ENCODE measurements at regions not wholly inside any gene's neighbourhood (a gene's known extent, or its start where the extent isn't known, plus 50 kb on each side); places are given as distances from the start of the nearest gene placed in this dataset.

DNA sequence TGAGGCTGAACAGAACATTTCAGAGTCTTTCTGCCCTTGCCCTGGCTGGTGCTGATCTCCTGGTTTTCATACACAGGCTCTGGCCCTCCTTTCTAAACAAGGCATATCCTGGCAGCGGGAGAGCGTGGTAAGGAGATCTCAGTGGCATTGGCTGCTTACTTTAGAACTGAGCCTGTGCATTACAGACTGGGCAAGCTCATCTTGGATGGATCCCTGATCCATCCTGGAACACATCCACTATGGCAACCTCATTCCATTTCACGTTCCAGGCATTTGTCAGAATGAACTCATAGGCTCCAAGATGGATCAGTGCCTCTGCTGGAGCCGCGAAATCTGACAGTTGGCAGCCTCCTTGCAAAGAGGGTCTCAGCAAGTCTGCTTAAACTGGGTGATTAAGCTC lies 224.5 kb upstream of the PELI2 start:
- H3K27me3 Mint-ChIP-seq = peaks cover 7% of the 10 kb centered on the region
- H3K36me3 Mint-ChIP-seq (ENCODE audit: insufficient read depth) = no peaks in the 10 kb centered on the region
- H3K27ac Mint-ChIP-seq = no peak overlapping the region
- no peak for DNase-seq (ENCODE audit: low spot score, unreplicated experiment)
- no peaks in the 10 kb centered on the region for H3K9me3 Mint-ChIP-seq (ENCODE audit: low read depth)
- no peaks in the 10 kb centered on the region for H3K4me1 Mint-ChIP-seq (ENCODE audit: low read depth)
- H3K4me3 Mint-ChIP-seq (ENCODE audit: low read depth) = no peak overlapping the region
- TF ChIP-seq, protein P1, sequence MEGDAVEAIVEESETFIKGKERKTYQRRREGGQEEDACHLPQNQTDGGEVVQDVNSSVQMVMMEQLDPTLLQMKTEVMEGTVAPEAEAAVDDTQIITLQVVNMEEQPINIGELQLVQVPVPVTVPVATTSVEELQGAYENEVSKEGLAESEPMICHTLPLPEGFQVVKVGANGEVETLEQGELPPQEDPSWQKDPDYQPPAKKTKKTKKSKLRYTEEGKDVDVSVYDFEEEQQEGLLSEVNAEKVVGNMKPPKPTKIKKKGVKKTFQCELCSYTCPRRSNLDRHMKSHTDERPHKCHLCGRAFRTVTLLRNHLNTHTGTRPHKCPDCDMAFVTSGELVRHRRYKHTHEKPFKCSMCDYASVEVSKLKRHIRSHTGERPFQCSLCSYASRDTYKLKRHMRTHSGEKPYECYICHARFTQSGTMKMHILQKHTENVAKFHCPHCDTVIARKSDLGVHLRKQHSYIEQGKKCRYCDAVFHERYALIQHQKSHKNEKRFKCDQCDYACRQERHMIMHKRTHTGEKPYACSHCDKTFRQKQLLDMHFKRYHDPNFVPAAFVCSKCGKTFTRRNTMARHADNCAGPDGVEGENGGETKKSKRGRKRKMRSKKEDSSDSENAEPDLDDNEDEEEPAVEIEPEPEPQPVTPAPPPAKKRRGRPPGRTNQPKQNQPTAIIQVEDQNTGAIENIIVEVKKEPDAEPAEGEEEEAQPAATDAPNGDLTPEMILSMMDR (IDR thresholded peaks at IDR 0.05; ENCODE audit: unreplicated experiment) = no peak

DNA sequence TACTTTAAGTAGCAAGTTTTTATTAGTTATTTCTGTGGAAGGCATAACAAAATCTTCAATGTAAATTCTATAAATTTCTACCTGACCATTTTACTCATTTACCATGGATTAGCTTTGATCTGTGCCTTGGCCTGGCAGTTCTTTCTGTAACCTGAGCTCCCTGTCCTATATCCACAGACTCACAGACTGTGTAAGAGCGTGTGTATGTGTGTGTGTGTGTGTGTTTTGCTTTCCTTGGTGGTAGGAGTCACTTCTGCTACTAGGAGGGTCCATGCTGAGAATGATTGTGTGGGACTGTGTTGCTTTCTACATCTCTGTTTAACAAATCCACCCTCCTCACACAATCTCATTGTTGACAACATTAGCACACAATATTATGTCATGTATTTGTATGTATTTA lies 221.2 kb upstream of the PELI2 start:
- TF ChIP-seq, protein P1 (IDR thresholded peaks at IDR 0.05; ENCODE audit: unreplicated experiment) = no peak
- no peak overlapping the region for H3K4me3 Mint-ChIP-seq (ENCODE audit: low read depth)
- H3K27ac Mint-ChIP-seq = no peak overlapping the region
- no peaks in the 10 kb centered on the region for H3K36me3 Mint-ChIP-seq (ENCODE audit: insufficient read depth)
- H3K27me3 Mint-ChIP-seq = no peaks in the 10 kb centered on the region
- H3K4me1 Mint-ChIP-seq (ENCODE audit: low read depth) = no peaks in the 10 kb centered on the region
- no peak for DNase-seq (ENCODE audit: low spot score, unreplicated experiment)
- no peaks in the 10 kb centered on the region for H3K9me3 Mint-ChIP-seq (ENCODE audit: low read depth)

DNA sequence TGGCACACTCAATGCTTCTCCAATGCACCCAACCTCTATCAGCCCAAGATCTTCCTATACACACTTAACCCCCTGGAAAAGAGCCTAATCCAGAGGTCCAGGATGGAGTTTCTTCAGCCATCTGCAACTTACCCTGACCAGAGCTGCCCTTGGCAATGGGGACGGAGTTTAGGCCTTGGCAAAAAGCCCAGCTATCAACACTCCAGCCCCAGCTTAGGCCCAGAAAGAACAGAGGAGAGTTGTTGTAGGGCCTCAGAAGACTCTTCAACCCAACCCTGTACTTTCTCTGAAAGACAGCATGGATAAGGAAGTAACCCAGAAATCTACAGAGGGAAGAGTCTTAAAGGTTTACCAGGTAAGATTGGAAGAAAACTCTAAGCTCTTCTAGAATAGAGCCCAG lies 219.3 kb upstream of the PELI2 start:
- TF ChIP-seq, protein P1 (IDR thresholded peaks at IDR 0.05; ENCODE audit: unreplicated experiment) = no peak
- no peak overlapping the region for H3K27ac Mint-ChIP-seq
- no peaks in the 10 kb centered on the region for H3K4me1 Mint-ChIP-seq (ENCODE audit: low read depth)
- DNase-seq (ENCODE audit: low spot score, unreplicated experiment) = no peak
- H3K9me3 Mint-ChIP-seq (ENCODE audit: low read depth) = no peaks in the 10 kb centered on the region
- H3K27me3 Mint-ChIP-seq = no peaks in the 10 kb centered on the region
- H3K36me3 Mint-ChIP-seq (ENCODE audit: insufficient read depth) = no peaks in the 10 kb centered on the region
- H3K4me3 Mint-ChIP-seq (ENCODE audit: low read depth) = no peak overlapping the region

DNA sequence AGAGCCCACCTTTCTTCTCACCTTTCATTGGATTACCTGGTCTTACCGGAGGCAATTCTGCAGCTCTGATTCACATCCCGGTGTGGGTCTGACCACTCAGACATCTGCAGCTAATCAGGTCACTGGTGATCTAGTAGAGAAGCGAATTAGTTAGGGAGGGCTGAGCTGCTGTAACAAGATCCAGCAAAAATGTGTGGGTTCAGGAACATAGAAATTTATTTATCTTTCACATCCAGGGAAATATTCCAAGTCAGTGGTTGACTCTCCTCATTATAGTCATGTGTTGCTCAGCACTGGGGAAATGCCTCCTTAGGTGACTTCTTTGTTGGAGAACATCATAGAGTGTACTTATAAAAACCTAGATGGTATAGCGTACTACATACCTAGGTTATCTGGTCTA lies 218.7 kb upstream of the PELI2 start:
- Mint-ChIP-seq H3K4me1 (ENCODE audit: low read depth) (no peaks in the 10 kb centered on the region), H3K36me3 (ENCODE audit: insufficient read depth) (no peaks in the 10 kb centered on the region), H3K27me3 (no peaks in the 10 kb centered on the region), H3K4me3 (ENCODE audit: low read depth) (no peak overlapping the region), H3K9me3 (ENCODE audit: low read depth) (no peaks in the 10 kb centered on the region), H3K27ac (no peak overlapping the region)
- no peak for DNase-seq (ENCODE audit: low spot score, unreplicated experiment)
- TF ChIP-seq, protein P1 (IDR thresholded peaks at IDR 0.05; ENCODE audit: unreplicated experiment) = no peak

DNA sequence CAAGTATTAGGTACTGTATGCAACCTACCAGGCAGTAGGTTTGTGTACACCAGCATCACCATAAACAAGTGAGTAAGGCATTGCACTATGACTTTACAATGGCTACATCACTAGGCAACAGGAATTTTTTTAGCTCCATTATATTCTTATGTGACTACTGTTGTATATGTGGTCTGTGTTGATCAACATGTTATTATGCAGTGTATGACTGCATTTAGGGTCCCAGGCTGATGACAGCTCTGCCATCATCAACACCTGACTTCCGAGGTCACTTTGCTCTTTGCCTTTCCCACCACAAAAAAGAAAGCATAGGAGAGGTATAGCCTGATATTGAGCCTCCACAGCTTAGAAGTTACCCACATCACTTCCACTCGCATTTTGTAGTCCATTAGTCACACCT lies 217.5 kb upstream of the PELI2 start:
- no peaks in the 10 kb centered on the region for H3K27me3 Mint-ChIP-seq
- no peak overlapping the region for H3K4me3 Mint-ChIP-seq (ENCODE audit: low read depth)
- H3K27ac Mint-ChIP-seq = no peak overlapping the region
- DNase-seq (ENCODE audit: low spot score, unreplicated experiment) = no peak
- H3K9me3 Mint-ChIP-seq (ENCODE audit: low read depth) = no peaks in the 10 kb centered on the region
- H3K4me1 Mint-ChIP-seq (ENCODE audit: low read depth) = no peaks in the 10 kb centered on the region
- no peaks in the 10 kb centered on the region for H3K36me3 Mint-ChIP-seq (ENCODE audit: insufficient read depth)
- TF ChIP-seq, protein P1 (IDR thresholded peaks at IDR 0.05; ENCODE audit: unreplicated experiment) = no peak

Data from progenitor cell of endocrine pancreas (in vitro differentiated cells).